Activated naive CD4-positive, alpha-beta T cell treated with anti-CD3 and anti-CD28 coated beads, Interleukin-2, amount 50 U/mL, for 72 hours (primary cell): ENCODE measurements at regions not wholly inside any gene's neighbourhood (a gene's known extent, or its start where the extent isn't known, plus 50 kb on each side); places are given as distances from the start of the nearest gene placed in this dataset.
"Not testable (repeated sequence)": the region's sequence is repeated elsewhere in the genome, so short reads cannot be mapped to it uniquely, and the experiment has no call there.

Experiments used
- ATAC-seq, 2 donors: fragments of 150-1000 bp; cut with Tn5 transposase; 2 replicates each; pipeline ENCODE4 v1.10.0; 2021; ENCODE audit warnings: mild to moderate bottlenecking in 2 of 2, moderate library complexity in 2 of 2
- DNase-seq, 2 donors: peaks; one replicate each; pipeline ENCODE4 v3.0.0; 2021 to 2022; ENCODE audit warnings: low spot score in 2 of 2
- H3K27ac Mint-ChIP-seq, 2 donors: one replicate each; pipeline ENCODE4 v1.8.0; 2022; ENCODE audit warnings: mild to moderate bottlenecking in 2 of 2, mixed read lengths in 2 of 2
- H3K36me3 Mint-ChIP-seq, 2 donors: one replicate each; pipeline ENCODE4 v1.8.0; 2022; ENCODE audit warnings: mixed read lengths in 2 of 2
- H3K9me3 Mint-ChIP-seq, 2 donors: one replicate each; pipeline ENCODE4 v1.8.0; 2022; ENCODE audit warnings: mixed read lengths in 2 of 2

DNA sequence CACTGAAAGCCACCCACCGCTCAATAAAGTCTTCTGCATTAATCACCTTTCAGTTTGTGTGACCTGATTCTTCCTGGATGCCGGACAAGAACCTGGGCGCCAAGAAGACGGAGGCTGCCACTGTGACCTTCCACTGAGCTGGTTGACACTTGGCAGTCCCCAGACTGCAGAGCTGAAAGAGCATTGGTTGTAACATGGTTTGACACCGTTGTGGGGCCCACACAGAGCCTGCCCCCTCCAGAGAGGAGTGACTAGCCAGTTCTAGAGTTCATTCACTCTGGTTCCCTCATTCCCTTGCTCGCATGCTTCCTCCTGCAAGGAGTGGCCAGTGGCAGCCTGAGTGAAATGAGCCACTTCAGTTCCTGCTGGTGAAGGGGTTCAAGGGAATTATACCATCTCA is 86.2 kb upstream of the ANXA1 start:
- DNase-seq (no peak), ATAC-seq (no peak)
- no peaks in the 10 kb centered on the region for H3K9me3 Mint-ChIP-seq
- H3K36me3 Mint-ChIP-seq: no peaks in the 10 kb centered on the region
- H3K27ac Mint-ChIP-seq: no peak overlapping the region

- H3K36me3 Mint-ChIP-seq: no peaks in the 10 kb centered on the region
- ATAC-seq: no peak
- no peaks in the 10 kb centered on the region for H3K9me3 Mint-ChIP-seq
Observed at GRCh38 chr9:73064315-73064714, 87.3 kb upstream of the ANXA1 start.

GRCh38 chr9:73061146-73061545 is 90.5 kb upstream of the ANXA1 start:
- no peaks in the 10 kb centered on the region for H3K36me3 Mint-ChIP-seq
- no peak for ATAC-seq
- no peaks in the 10 kb centered on the region for H3K9me3 Mint-ChIP-seq
- DNase-seq: no peak
- no peak overlapping the region for H3K27ac Mint-ChIP-seq

More at GRCh38 chr9:73064315-73064714, 87.3 kb upstream of the ANXA1 start:
- no peak for DNase-seq
- no peak overlapping the region for H3K27ac Mint-ChIP-seq

DNA sequence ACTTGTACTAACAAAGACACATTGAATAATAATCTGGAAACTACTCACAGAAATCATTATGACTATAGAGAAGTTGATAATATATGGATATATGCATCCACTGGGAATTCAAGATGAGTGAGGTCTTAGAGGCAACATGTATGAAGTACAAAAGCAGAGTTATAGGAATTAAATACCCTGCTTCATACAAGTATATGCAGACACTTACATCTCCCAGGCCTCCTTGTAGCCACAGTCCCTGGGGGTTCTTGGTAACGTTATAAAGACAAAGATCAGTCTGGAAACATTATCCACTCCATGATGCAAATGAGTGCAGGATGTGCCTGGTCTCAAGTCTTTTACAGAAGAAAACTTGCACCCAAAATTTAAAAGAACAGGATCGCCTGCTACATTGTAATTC is 92.4 kb upstream of the ANXA1 start:
- no peak overlapping the region for H3K27ac Mint-ChIP-seq
- ATAC-seq (no peak), DNase-seq (no peak)
- H3K36me3 Mint-ChIP-seq: no peaks in the 10 kb centered on the region
- no peaks in the 10 kb centered on the region for H3K9me3 Mint-ChIP-seq

DNA sequence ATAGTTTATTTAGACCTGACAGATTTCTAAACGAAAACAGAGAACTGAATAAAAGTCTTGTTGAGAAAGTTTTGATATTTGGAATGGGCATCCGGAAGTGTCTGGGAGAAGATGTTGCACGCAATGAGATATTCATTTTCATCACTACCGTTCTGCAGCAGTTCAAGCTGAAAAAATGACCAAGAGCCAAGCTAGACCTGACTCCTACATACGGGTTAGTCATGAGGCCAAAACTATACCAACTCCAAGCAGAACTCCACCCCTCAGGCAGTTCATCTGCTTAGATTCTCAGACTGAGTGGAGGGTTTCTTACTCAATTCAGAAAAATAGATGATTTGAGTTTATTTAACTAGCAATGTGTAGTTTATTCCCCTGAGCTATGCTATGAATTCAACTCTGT is 95.4 kb upstream of the ANXA1 start:
- H3K9me3 Mint-ChIP-seq: no peaks in the 10 kb centered on the region
- DNase-seq (no peak), ATAC-seq (no peak)
- H3K36me3 Mint-ChIP-seq: no peaks in the 10 kb centered on the region
- H3K27ac Mint-ChIP-seq: no peak overlapping the region

DNA sequence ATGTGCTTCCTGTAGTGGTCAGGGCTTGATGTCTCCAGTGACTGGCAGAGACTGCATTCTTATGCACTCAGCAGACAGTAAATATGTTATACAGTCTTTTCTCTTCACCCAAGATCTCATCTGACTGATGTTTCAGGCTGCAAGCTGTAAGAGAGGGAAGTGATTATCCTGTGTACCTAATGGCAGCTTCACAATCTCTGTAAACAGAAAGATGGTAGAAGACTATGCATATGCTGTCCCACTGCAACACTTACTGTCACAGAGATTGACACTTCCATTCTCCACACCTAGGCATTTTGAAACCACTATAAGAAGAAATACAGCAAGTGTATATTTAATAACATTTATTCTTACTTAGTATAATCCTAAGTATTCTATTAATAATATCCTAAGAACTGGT is 97.6 kb upstream of the ANXA1 start:
- H3K27ac Mint-ChIP-seq: no peak overlapping the region
- no peaks in the 10 kb centered on the region for H3K36me3 Mint-ChIP-seq
- H3K9me3 Mint-ChIP-seq: no peaks in the 10 kb centered on the region
- no peak for ATAC-seq
- no peak for DNase-seq

DNA sequence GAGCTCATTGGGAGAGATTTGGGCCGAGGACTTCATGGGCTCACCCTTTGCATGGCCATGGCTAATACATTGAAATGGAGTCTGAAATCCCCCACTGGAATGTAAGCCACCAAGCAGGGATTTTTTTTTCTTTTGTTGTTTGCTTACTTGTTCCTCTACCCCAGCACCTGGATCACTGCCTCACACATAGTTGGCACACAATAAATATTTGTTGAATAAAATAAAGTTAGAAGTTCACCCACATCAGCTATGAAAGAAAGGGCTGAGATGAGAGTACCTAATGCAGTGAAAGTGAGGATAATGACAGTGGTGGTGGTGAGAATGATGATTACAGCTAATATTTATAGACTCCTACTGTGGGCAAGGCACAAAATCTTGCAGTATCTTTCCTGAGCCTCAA is 98.1 kb upstream of the ANXA1 start:
- DNase-seq (no peak), ATAC-seq (no peak)
- no peaks in the 10 kb centered on the region for H3K9me3 Mint-ChIP-seq
- no peaks in the 10 kb centered on the region for H3K36me3 Mint-ChIP-seq
- no peak overlapping the region for H3K27ac Mint-ChIP-seq

DNA sequence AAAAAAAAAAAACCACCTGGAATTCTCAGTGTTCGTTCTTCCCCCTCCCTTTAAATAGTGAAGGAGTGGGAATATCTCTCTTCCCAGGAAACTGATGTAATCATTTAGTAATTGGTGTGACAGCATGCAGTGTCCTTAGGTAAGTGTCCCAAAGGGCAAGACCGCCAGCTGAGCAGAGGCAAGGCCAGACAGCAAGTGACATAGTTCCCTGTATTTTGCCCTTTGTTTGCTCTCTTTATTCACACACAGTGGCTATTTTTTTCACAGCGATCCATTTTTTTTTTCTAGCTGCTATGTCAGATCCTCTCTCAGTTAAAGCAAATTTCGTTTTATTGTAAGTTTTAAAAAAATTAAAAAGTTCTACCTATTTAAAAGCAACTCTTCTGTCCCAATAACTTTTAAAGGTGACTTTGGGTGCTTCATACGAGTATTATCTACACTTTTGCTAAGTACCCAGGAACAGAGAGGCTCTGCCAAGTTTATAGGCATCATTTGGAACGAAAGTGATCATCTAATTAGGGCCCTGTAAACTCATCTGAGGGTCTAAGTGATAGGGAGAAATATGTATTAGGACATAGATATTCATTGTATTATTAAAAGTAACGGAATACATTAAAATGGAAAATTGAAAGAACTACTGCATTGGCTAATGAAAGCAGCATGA is 98.2 kb upstream of the ALDH1A1 start:
- H3K27ac Mint-ChIP-seq: no peak overlapping the region
- no peaks in the 10 kb centered on the region for H3K36me3 Mint-ChIP-seq
- ATAC-seq (no peak), DNase-seq (no peak)
- H3K9me3 Mint-ChIP-seq: no peaks in the 10 kb centered on the region

DNA sequence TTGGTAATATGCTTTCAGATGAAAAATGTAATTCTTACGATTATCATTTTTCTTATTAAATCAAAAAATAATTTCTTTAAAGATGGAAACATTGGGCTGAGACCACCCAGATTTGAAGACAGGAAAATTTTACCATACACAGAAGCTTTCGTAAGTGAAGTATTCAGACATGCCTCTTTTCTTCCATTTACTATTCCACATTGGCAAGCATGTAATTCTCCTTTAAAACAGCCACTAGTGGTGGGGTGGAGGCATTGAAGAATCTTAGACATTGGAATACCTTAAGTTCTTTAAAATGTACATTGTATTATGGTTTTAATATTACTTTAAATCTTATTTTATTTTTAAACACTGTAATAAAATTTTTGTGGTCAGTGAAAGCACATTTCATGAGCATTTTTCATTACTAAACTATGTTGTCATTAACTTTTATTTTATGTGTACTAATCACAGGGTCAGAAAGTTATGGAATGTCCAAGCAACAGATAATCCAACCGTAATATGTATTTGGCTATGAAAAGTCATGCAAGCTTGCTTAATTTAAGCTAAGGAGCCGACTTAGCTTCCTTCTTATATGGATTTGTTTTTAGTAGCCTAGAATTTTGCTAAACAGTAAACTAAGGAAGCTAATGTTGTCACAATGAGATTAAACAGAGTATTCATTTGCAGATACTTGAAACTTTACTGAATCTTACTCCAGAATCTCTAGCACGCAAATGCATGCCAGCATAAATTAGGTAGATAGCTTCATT is 97.4 kb upstream of the ALDH1A1 start:
- no peak for DNase-seq
- Mint-ChIP-seq H3K27ac (no peak overlapping the region), H3K9me3 (no peaks in the 10 kb centered on the region), H3K36me3 (no peaks in the 10 kb centered on the region)
- ATAC-seq: no peak

- Mint-ChIP-seq H3K9me3 (no peaks in the 10 kb centered on the region), H3K36me3 (no peaks in the 10 kb centered on the region), H3K27ac (no peak overlapping the region)
- DNase-seq: no peak
- ATAC-seq: no peak
Observed at GRCh38 chr9:73049280-73049679, 96.4 kb upstream of the ALDH1A1 start.

DNA sequence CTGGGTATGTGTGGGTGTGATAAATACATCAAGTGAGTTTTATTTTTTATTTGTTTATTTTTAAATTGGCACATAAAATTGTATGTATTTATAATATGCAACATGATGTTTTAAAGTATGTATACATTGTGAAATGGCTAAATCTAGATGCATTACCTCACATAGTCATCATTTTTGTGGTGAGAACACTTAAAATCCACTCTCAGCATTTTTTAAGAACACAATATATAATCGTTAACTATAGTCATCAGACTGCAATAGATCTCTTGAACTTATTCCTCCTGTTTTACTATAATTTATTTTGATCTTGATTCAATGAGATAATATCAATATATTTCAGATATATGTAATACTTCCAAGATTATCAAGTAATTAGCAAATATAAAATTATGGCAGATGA is 93.9 kb upstream of the ALDH1A1 start:
- Mint-ChIP-seq H3K27ac (no peak overlapping the region), H3K9me3 (no peaks in the 10 kb centered on the region), H3K36me3 (no peaks in the 10 kb centered on the region)
- ATAC-seq: no peak
- no peak for DNase-seq

GRCh38 chr9:73044776-73045175 is 91.9 kb upstream of the ALDH1A1 start:
- H3K9me3 Mint-ChIP-seq, DNase-seq, H3K36me3 Mint-ChIP-seq, ATAC-seq, H3K27ac Mint-ChIP-seq: not testable (repeated sequence)

DNA sequence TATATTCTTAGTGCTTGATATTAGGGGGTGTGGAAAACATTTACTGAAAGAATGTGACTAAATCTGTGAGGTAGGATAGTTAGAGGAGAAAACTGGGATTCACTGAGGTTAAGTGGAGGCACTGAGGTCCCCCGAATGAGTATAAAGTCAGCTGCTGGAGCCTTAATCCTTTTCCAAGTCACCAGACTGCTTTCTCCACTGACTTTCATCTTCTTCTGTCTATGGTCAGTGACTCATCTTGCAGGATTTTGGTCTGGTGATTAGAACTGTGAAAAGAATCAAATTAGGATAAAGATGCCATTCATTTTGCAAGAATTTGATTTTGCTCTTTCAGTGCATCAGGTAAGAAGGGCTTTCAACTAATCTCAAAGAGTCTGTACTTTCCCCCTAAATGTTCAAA is 89.3 kb upstream of the ALDH1A1 start:
- DNase-seq (no peak), ATAC-seq (no peak)
- H3K9me3 Mint-ChIP-seq: no peaks in the 10 kb centered on the region
- peaks cover 0 to 6% of the 10 kb centered on the region in 2 donors for H3K36me3 Mint-ChIP-seq
- no peak overlapping the region for H3K27ac Mint-ChIP-seq

DNA sequence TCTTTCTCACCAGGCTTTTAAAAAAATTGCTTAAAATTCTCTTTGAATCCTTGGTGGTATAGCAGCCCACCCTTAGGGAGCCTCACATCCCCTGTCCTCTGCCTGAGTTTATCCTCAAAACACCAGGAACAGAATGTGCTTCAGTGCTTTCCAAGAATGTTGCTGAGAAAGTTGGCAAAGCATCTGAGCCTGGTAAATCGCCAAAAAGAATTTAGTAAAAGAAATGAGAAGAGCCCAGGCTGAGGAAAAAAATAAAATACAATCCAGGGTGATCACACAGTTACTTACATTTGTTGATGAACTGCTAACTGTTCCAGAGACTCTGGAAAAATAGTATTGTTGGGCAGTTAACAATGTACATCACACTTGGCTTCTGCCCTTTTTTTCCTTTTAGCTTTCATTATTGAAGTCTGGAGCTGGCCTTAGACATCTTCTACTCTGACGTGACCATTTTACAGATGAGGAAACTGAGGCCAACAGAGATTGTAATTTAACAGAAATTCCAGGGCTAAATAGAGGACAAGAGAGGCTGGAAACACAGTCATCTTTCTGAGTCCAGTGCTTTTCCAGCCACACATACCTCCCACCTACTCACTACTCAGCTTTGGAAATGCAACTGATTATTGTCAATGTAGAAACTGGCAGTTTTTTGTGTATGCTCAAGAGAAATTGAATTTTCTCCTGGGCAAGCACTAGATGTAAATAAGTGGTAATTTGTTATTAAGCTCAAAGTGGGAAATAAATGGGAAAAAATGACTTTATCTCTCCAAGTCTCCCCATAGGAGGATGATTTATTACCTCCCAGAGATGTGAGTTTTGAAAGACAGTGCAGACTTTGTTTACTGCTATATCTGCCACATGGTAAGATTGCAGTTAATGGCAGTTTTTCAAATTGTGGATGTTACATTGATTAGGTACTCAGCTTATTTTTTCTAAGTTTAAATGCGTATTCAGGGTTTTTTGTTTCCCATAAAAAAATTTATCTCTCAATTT is 86.7 kb upstream of the ALDH1A1 start:
- Mint-ChIP-seq H3K36me3 (peaks cover 0 to 6% of the 10 kb centered on the region in 2 donors), H3K9me3 (no peaks in the 10 kb centered on the region), H3K27ac (no peak overlapping the region)
- DNase-seq: no peak
- no peak for ATAC-seq

GRCh38 chr9:73038613-73039012 is 85.8 kb upstream of the ALDH1A1 start:
- Mint-ChIP-seq H3K9me3 (no peaks in the 10 kb centered on the region), H3K27ac (no peak overlapping the region), H3K36me3 (peaks cover 0 to 6% of the 10 kb centered on the region in 2 donors)
- ATAC-seq (no peak), DNase-seq (no peak)

- H3K9me3 Mint-ChIP-seq: no peaks in the 10 kb centered on the region
- DNase-seq (no peak), ATAC-seq (no peak)
- no peak overlapping the region for H3K27ac Mint-ChIP-seq
- peaks cover 0 to 6% of the 10 kb centered on the region in 2 donors for H3K36me3 Mint-ChIP-seq
Observed at GRCh38 chr9:73038089-73038509, 85.2 kb upstream of the ALDH1A1 start.

- DNase-seq: no peak
- H3K36me3 Mint-ChIP-seq: peaks cover 0 to 6% of the 10 kb centered on the region in 2 donors
- no peak for ATAC-seq
- H3K27ac Mint-ChIP-seq: no peak overlapping the region
- no peaks in the 10 kb centered on the region for H3K9me3 Mint-ChIP-seq
Observed at GRCh38 chr9:73037613-73038012, 84.8 kb upstream of the ALDH1A1 start.
